ENCODE measurements at regions not wholly inside any gene's neighbourhood (a gene's known extent, or its start where the extent isn't known, plus 50 kb on each side); places are given as distances from the start of the nearest gene placed in this dataset.

GRCh38 chr6:63149730-63150129 lies 61.5 kb upstream of the FKBP1C start:
- Histone ChIP-seq H2BK5ac (ENCODE audit: low read length) (no peak overlapping the region), H2BK12ac (ENCODE audit: low read length) (no peak overlapping the region), H2BK15ac (ENCODE audit: low read length) (no peak overlapping the region), H3K9ac (ENCODE audit: low read depth, low read length, poor library complexity) (no peak overlapping the region), H2BK120ac (ENCODE audit: low read depth, low read length) (no peak overlapping the region), H3K4me2 (ENCODE audit: insufficient read depth, low read length, poor library complexity, severe bottlenecking) (no peak overlapping the region), H3K27me3 (ENCODE audit: control insufficient read depth in 3 of 3, insufficient read depth in 3 of 3, low read depth in 1 of 3, low read length in 3 of 3) (no peaks in the 10 kb centered on the region), H3K79me1 (ENCODE audit: low read depth, low read length) (no peaks in the 10 kb centered on the region), H3K4me1 (ENCODE audit: control insufficient read depth in 2 of 2, insufficient read depth in 1 of 2, low read depth in 1 of 2, low read length in 2 of 2) (no peaks in the 10 kb centered on the region), H3K4ac (ENCODE audit: low read length) (no peak overlapping the region), H3K4me3 (ENCODE audit: low read length in 2 of 2) (no peak overlapping the region), H4K8ac (ENCODE audit: low read depth, low read length) (no peak overlapping the region), H3K27ac (replicated peaks; ENCODE audit: low read length) (no peak overlapping the region), H3K18ac (ENCODE audit: low read length) (no peak overlapping the region), H3K14ac (ENCODE audit: low read length) (no peak overlapping the region), H3K36me3 (replicated peaks in 1 of 2; ENCODE audit: control insufficient read depth in 2 of 2, insufficient read depth in 2 of 2, low read length in 2 of 2) (no peaks in the 10 kb centered on the region), H3K9me3 (replicated peaks in 1 of 2; ENCODE audit: control insufficient read depth in 2 of 2, insufficient read depth in 1 of 2, low read depth in 1 of 2, low read length in 2 of 2) (no peaks in the 10 kb centered on the region), H2AFZ (ENCODE audit: low read length) (no peak overlapping the region), H4K91ac (ENCODE audit: low read depth, low read length, poor library complexity) (no peak overlapping the region), H2AK5ac (ENCODE audit: low read depth, low read length) (no peak overlapping the region), H3K23ac (ENCODE audit: low read depth, low read length, poor library complexity) (no peak overlapping the region)
- no peak for DNase-seq (ENCODE audit: low spot score)

- H3K27me3 ChIP-seq (ENCODE audit: control insufficient read depth in 3 of 3, insufficient read depth in 3 of 3, low read depth in 1 of 3, low read length in 3 of 3) = no peaks in the 10 kb centered on the region
- H2AFZ ChIP-seq (ENCODE audit: low read length) = no peak overlapping the region
- H3K4me2 ChIP-seq (ENCODE audit: insufficient read depth, low read length, poor library complexity, severe bottlenecking) = no peak overlapping the region
- WGBS, 2 donors (ENCODE audit: extremely low coverage in 2 of 2, insufficient read length in 2 of 2, insufficient replicate concordance in 1 of 2) = no CpG with 5 or more reads among the region's 2 CpGs
- no peak overlapping the region for H3K9ac ChIP-seq (ENCODE audit: low read depth, low read length, poor library complexity)
- H3K9me3 ChIP-seq (replicated peaks in 1 of 2; ENCODE audit: control insufficient read depth in 2 of 2, insufficient read depth in 1 of 2, low read depth in 1 of 2, low read length in 2 of 2) = no peaks in the 10 kb centered on the region
- no peaks in the 10 kb centered on the region for H3K36me3 ChIP-seq (replicated peaks in 1 of 2; ENCODE audit: control insufficient read depth in 2 of 2, insufficient read depth in 2 of 2, low read length in 2 of 2)
- H3K23ac ChIP-seq (ENCODE audit: low read depth, low read length, poor library complexity) = no peak overlapping the region
- no peak overlapping the region for H2BK5ac ChIP-seq (ENCODE audit: low read length)
- H3K27ac ChIP-seq (replicated peaks; ENCODE audit: low read length) = no peak overlapping the region
- no peaks in the 10 kb centered on the region for H3K4me1 ChIP-seq (ENCODE audit: control insufficient read depth in 2 of 2, insufficient read depth in 1 of 2, low read depth in 1 of 2, low read length in 2 of 2)
- no peak overlapping the region for H3K4me3 ChIP-seq (ENCODE audit: low read length in 2 of 2)
- no peak overlapping the region for H4K91ac ChIP-seq (ENCODE audit: low read depth, low read length, poor library complexity)
- H3K18ac ChIP-seq (ENCODE audit: low read length) = no peak overlapping the region
- H3K79me1 ChIP-seq (ENCODE audit: low read depth, low read length) = no peaks in the 10 kb centered on the region
- H3K4ac ChIP-seq (ENCODE audit: low read length) = no peak overlapping the region
- H3K14ac ChIP-seq (ENCODE audit: low read length) = no peak overlapping the region
- no peak overlapping the region for H2AK5ac ChIP-seq (ENCODE audit: low read depth, low read length)
- no peak overlapping the region for H2BK12ac ChIP-seq (ENCODE audit: low read length)
- H2BK120ac ChIP-seq (ENCODE audit: low read depth, low read length) = no peak overlapping the region
- no peak overlapping the region for H2BK15ac ChIP-seq (ENCODE audit: low read length)
- no peak for DNase-seq (ENCODE audit: low spot score)
- H4K8ac ChIP-seq (ENCODE audit: low read depth, low read length) = no peak overlapping the region
Measured at GRCh38 chr6:63154535-63154934, 56.7 kb upstream of the FKBP1C start.

Data from neuronal stem cell (in vitro differentiated cells).